BE2C (cell line): ENCODE measurements at regions not wholly inside any gene's neighbourhood (a gene's known extent, or its start where the extent isn't known, plus 50 kb on each side); places are given as distances from the start of the nearest gene placed in this dataset.

ENCODE experiments used
- DNase-seq: peaks from one replicate; pipeline ENCODE4 v3.0.0-alpha.2; 2020
- H3K27me3 ChIP-seq: fragments of 250-450 bp; sonication (Bioruptor Pico); 2 replicates; pipeline ENCODE4 v1.5.1; 2020; ENCODE audit warnings: mild to moderate bottlenecking
- H3K36me3 ChIP-seq: fragments of 250-450 bp; sonication (Bioruptor Pico); 2 replicates; pipeline ENCODE4 v1.5.1; 2020; ENCODE audit warnings: mild to moderate bottlenecking
- H3K4me1 ChIP-seq: fragments of 250-450 bp; sonication (Bioruptor Pico); 2 replicates; pipeline ENCODE4 v1.5.1; 2020
- H3K4me3 ChIP-seq: 2 replicates; pipeline ENCODE4 v1.5.1; 2011; ENCODE audit warnings: low read depth, low read length
- H3K9me3 ChIP-seq: fragments of 250-450 bp; sonication (Bioruptor Pico); 2 replicates; pipeline ENCODE4 v1.5.1; 2020
- CTCF ChIP-seq: IDR thresholded peaks from 2 replicates; pipeline ENCODE4 v1.5.1; 2012; ENCODE audit warnings: mild to moderate bottlenecking, low read depth, low read length

GRCh38 chr13:60869941-60870613, 473.1 kb downstream of the TDRD3 start:
- TF ChIP-seq CTCF = no peak
- Histone ChIP-seq H3K36me3 (no peaks in the 10 kb centered on the region), H3K4me3 (no peak overlapping the region), H3K4me1 (no peaks in the 10 kb centered on the region), H3K27me3 (no peaks in the 10 kb centered on the region), H3K9me3 (no peaks in the 10 kb centered on the region)
- DNase-seq = no peak

- H3K4me3 ChIP-seq = no peak overlapping the region
- H3K36me3 ChIP-seq = no peaks in the 10 kb centered on the region
- no peaks in the 10 kb centered on the region for H3K27me3 ChIP-seq
- no peaks in the 10 kb centered on the region for H3K4me1 ChIP-seq
- DNase-seq = no peak
- no peaks in the 10 kb centered on the region for H3K9me3 ChIP-seq
- no peak for TF ChIP-seq CTCF
These were observed 472.2 kb downstream of the TDRD3 start for GRCh38 chr13:60869225-60869624.

GRCh38 chr13:60862036-60862435, 465.0 kb downstream of the TDRD3 start:
- Histone ChIP-seq H3K36me3 (no peaks in the 10 kb centered on the region), H3K27me3 (no peaks in the 10 kb centered on the region), H3K9me3 (no peaks in the 10 kb centered on the region), H3K4me3 (no peak overlapping the region), H3K4me1 (no peaks in the 10 kb centered on the region)
- TF ChIP-seq CTCF = no peak
- no peak for DNase-seq

- H3K4me1 ChIP-seq = no peaks in the 10 kb centered on the region
- H3K36me3 ChIP-seq = no peaks in the 10 kb centered on the region
- H3K4me3 ChIP-seq = no peak overlapping the region
- TF ChIP-seq CTCF = no peak
- no peak for DNase-seq
- no peaks in the 10 kb centered on the region for H3K27me3 ChIP-seq
- H3K9me3 ChIP-seq = no peaks in the 10 kb centered on the region
These were observed 460.7 kb downstream of the TDRD3 start for GRCh38 chr13:60857698-60858097.

GRCh38 chr13:60852886-60853285, 455.9 kb downstream of the TDRD3 start:
- TF ChIP-seq CTCF = no peak

GRCh38 chr13:60851378-60851777, 454.4 kb downstream of the TDRD3 start:
- DNase-seq = no peak
- no peak overlapping the region for H3K4me3 ChIP-seq
- TF ChIP-seq CTCF = no peak
- H3K36me3 ChIP-seq = no peaks in the 10 kb centered on the region
- no peaks in the 10 kb centered on the region for H3K9me3 ChIP-seq
- H3K4me1 ChIP-seq = no peaks in the 10 kb centered on the region
- H3K27me3 ChIP-seq = no peaks in the 10 kb centered on the region

More at GRCh38 chr13:60852886-60853285, 455.9 kb downstream of the TDRD3 start:
- no peak overlapping the region for H3K4me3 ChIP-seq
- no peaks in the 10 kb centered on the region for H3K36me3 ChIP-seq
- H3K27me3 ChIP-seq = no peaks in the 10 kb centered on the region
- no peak for DNase-seq
- no peaks in the 10 kb centered on the region for H3K4me1 ChIP-seq
- no peaks in the 10 kb centered on the region for H3K9me3 ChIP-seq
